HG02870 (cell line): ENCODE measurements at regions not wholly inside any gene's neighbourhood (a gene's known extent, or its start where the extent isn't known, plus 50 kb on each side); places are given as distances from the start of the nearest gene placed in this dataset.
A peak's percentile ranks its signal among the peaks of the same experiment; 100 is the strongest.
"Not testable (repeated sequence)": the region's sequence is repeated elsewhere in the genome, so short reads cannot be mapped to it uniquely, and the experiment has no call there.

Experiments used
- ATAC-seq: cut with Tn5 transposase; IDR thresholded peaks from one replicate; pipeline ENCODE4 v1.9.1; 2021; ENCODE audit warnings: mild to moderate bottlenecking, moderate library complexity; ENCODE audit not compliant: unreplicated experiment

- no peak for ATAC-seq
Measured at GRCh38 chr10:30199376-30200016, 140.1 kb upstream of the JCAD start.

GRCh38 chr10:30197186-30197585, 137.8 kb upstream of the JCAD start:
- no peak for ATAC-seq

GRCh38 chr10:30196559-30196958, 137.2 kb upstream of the JCAD start:
- ATAC-seq = not testable (repeated sequence)

- ATAC-seq = peak; percentile 45
Measured at GRCh38 chr10:30192846-30193608, 133.6 kb upstream of the JCAD start.

- no peak for ATAC-seq
Measured at GRCh38 chr10:30190577-30191552, 131.5 kb upstream of the JCAD start.

GRCh38 chr10:30189238-30189580, 129.8 kb upstream of the JCAD start:
- no peak for ATAC-seq

GRCh38 chr10:30188556-30189237, 129.3 kb upstream of the JCAD start:
- no peak for ATAC-seq

- ATAC-seq = no peak
Measured at GRCh38 chr10:30188101-30188500, 128.7 kb upstream of the JCAD start.

GRCh38 chr10:30187010-30187409, 127.6 kb upstream of the JCAD start:
- ATAC-seq = no peak

- no peak for ATAC-seq
Measured at GRCh38 chr10:30186371-30186875, 127.0 kb upstream of the JCAD start.

GRCh38 chr10:30185916-30186315, 126.5 kb upstream of the JCAD start:
- no peak for ATAC-seq

- ATAC-seq = no peak
Measured at GRCh38 chr10:30185341-30185740, 126.0 kb upstream of the JCAD start.

GRCh38 chr10:30184397-30185033, 125.1 kb upstream of the JCAD start:
- no peak for ATAC-seq

GRCh38 chr10:30183055-30183402, 123.6 kb upstream of the JCAD start:
- no peak for ATAC-seq

GRCh38 chr10:30182191-30183054, 123.0 kb upstream of the JCAD start:
- ATAC-seq = no peak

GRCh38 chr10:30178356-30178964, 119.1 kb upstream of the JCAD start:
- no peak for ATAC-seq

GRCh38 chr10:30176776-30177533, 117.6 kb upstream of the JCAD start:
- ATAC-seq = no peak

- no peak for ATAC-seq
Measured at GRCh38 chr10:30176182-30176581, 116.8 kb upstream of the JCAD start.
